IMR-90 (cell line): ENCODE measurements at regions not wholly inside any gene's neighbourhood (a gene's known extent, or its start where the extent isn't known, plus 50 kb on each side); places are given as distances from the start of the nearest gene placed in this dataset.

Source experiments
- ATAC-seq: fragments of 200-7000 bp; cut with Tn5 transposase; 2 replicates; pipeline ENCODE4 v1.9.1; 2020; ENCODE audit warnings: low read depth, mild to moderate bottlenecking, moderate library complexity
- BruUV-seq: library from RNA; stranded (reverse); fragments of 400-500 nt; replicated peaks from 2 replicates; lab custom pipeline; 2021; lab: Mats Ljungman, UMichigan
- CTCF ChIA-PET: fragments of 300-600 bp; formaldehyde crosslinking; extraction: SDS; loops from one replicate; lab custom pipeline; 2021; ENCODE audit warnings: antibody characterized with exemption; lab: Yijun Ruan, JAX
- POLR2A ChIA-PET: fragments of 300-600 bp; sonication (Branson Sonifier 250); formaldehyde crosslinking; loops from one replicate; lab custom pipeline; 2022; ENCODE audit warnings: antibody characterized with exemption; ENCODE audit not compliant: unreplicated experiment; lab: Charles Lee
- DNase-seq: peaks from one replicate; pipeline ENCODE4 v3.0.0; 2013
- H2AFZ ChIP-seq: replicated peaks from 2 replicates; pipeline ENCODE3; 2013; ENCODE audit warnings: low read length, mild to moderate bottlenecking; ENCODE audit not compliant: poor library complexity
- H2AK5ac ChIP-seq: 2 replicates; pipeline ENCODE4 v1.6.1; 2013; ENCODE audit warnings: low read depth, low read length, inconsistent platforms
- H2AK9ac ChIP-seq: replicated peaks from 2 replicates; pipeline ENCODE3; 2013; ENCODE audit warnings: mild to moderate bottlenecking, low read depth, low read length, moderate library complexity; ENCODE audit not compliant: poor library complexity
- H2BK120ac ChIP-seq: 2 replicates; pipeline ENCODE4 v1.6.1; 2013; ENCODE audit warnings: low read depth, low read length, inconsistent platforms
- H2BK15ac ChIP-seq: 3 replicates; pipeline ENCODE4 v1.6.1; 2013; ENCODE audit warnings: low read depth, low read length, inconsistent platforms
- H2BK20ac ChIP-seq: 2 replicates; pipeline ENCODE4 v1.6.1; 2013; ENCODE audit warnings: low read depth, mild to moderate bottlenecking, inconsistent platforms, low read length, moderate library complexity
- H2BK5ac ChIP-seq: 2 replicates; pipeline ENCODE4 v1.6.1; 2013; ENCODE audit warnings: mild to moderate bottlenecking, low read depth, low read length, inconsistent platforms; ENCODE audit not compliant: poor library complexity, severe bottlenecking
- H3K14ac ChIP-seq: replicated peaks from 2 replicates; pipeline ENCODE4 v1.6.1; 2013; ENCODE audit warnings: low read depth, low read length, inconsistent platforms
- H3K18ac ChIP-seq: 2 replicates; pipeline ENCODE4 v1.6.1; 2013; ENCODE audit warnings: low read depth, low read length, control low read depth
- H3K23ac ChIP-seq: 2 replicates; pipeline ENCODE4 v1.6.1; 2013; ENCODE audit warnings: low read depth, low read length, inconsistent platforms
- H3K27ac ChIP-seq: 2 replicates; pipeline ENCODE4 v1.5.1; 2013; ENCODE audit warnings: mild to moderate bottlenecking, control low read depth, low read length; ENCODE audit not compliant: insufficient read depth
- H3K27me3 ChIP-seq: 2 replicates; pipeline ENCODE4 v1.6.1; 2013; ENCODE audit warnings: low read length; ENCODE audit not compliant: control insufficient read depth, insufficient read depth
- H3K36me3 ChIP-seq: 2 replicates; pipeline ENCODE4 v1.6.1; 2013; ENCODE audit warnings: low read length, mixed read lengths; ENCODE audit not compliant: control insufficient read depth, insufficient read depth
- H3K4ac ChIP-seq: 2 replicates; pipeline ENCODE4 v1.6.1; 2013; ENCODE audit warnings: low read depth, low read length, inconsistent platforms
- H3K4me1 ChIP-seq: 2 replicates; pipeline ENCODE4 v1.6.1; 2013; ENCODE audit warnings: low read length, mixed read lengths; ENCODE audit not compliant: control insufficient read depth, insufficient read depth
- H3K4me2 ChIP-seq: 2 replicates; pipeline ENCODE4 v1.6.1; 2013; ENCODE audit warnings: low read depth, mild to moderate bottlenecking, control low read depth, low read length, moderate library complexity
- H3K4me3 ChIP-seq: 2 replicates; pipeline ENCODE4 v1.5.1; 2013; ENCODE audit warnings: low read depth, mild to moderate bottlenecking, control low read depth, low read length, moderate library complexity; ENCODE audit not compliant: insufficient read depth
- H3K56ac ChIP-seq: 2 replicates; pipeline ENCODE4 v1.6.1; 2013; ENCODE audit warnings: low read length, inconsistent platforms; ENCODE audit not compliant: insufficient read depth; ENCODE audit errors: extremely low read depth
- H3K79me1 ChIP-seq, 2 experiments: 2 replicates each; pipeline ENCODE4 v1.6.1; 2013; ENCODE audit warnings: low read length in 2 of 2, inconsistent platforms in 1 of 2, low read depth in 1 of 2
- H3K9ac ChIP-seq: 2 replicates; pipeline ENCODE4 v1.6.1; 2013; ENCODE audit warnings: low read depth, low read length, control low read depth
- H3K9me1 ChIP-seq: 2 replicates; pipeline ENCODE4 v1.6.1; 2013; ENCODE audit warnings: low read length, inconsistent platforms; ENCODE audit not compliant: insufficient read depth
- H3K9me3 ChIP-seq: 2 replicates; pipeline ENCODE4 v1.6.1; 2013; ENCODE audit warnings: low read length; ENCODE audit not compliant: control insufficient read depth, insufficient read depth
- H4K20me1 ChIP-seq: 2 replicates; pipeline ENCODE4 v1.6.1; 2013; ENCODE audit warnings: low read length, inconsistent platforms; ENCODE audit not compliant: insufficient read depth
- H4K5ac ChIP-seq: 2 replicates; pipeline ENCODE4 v1.6.1; 2013; ENCODE audit warnings: mild to moderate bottlenecking, low read depth, low read length, control low read depth
- H4K8ac ChIP-seq, 2 experiments: 2 replicates each; pipeline ENCODE4 v1.6.1; 2013; ENCODE audit warnings: low read depth in 2 of 2, low read length in 2 of 2, control low read depth in 1 of 2, inconsistent platforms in 1 of 2
- H4K91ac ChIP-seq: 2 replicates; pipeline ENCODE4 v1.6.1; 2013; ENCODE audit warnings: low read depth, low read length, inconsistent platforms; ENCODE audit not compliant: insufficient read depth
- BHLHE40 ChIP-seq: fragments of 150-350 bp; IDR thresholded peaks from 2 replicates; pipeline ENCODE4 v1.6.1; 2016; ENCODE audit warnings: mild to moderate bottlenecking, low read depth, low read length
- CEBPB ChIP-seq: IDR thresholded peaks from 2 replicates; pipeline ENCODE4 v1.6.1; 2012; ENCODE audit warnings: low read depth, low read length, improper control_type of control experiment
- CHD1 ChIP-seq: IDR thresholded peaks from 2 replicates; pipeline ENCODE4 v1.6.1; 2012; ENCODE audit warnings: low read depth, low read length, improper control_type of control experiment
- CTCF ChIP-seq: conservative IDR thresholded peaks from 2 replicates; pipeline ENCODE4 v1.5.1; 2012; ENCODE audit warnings: mild to moderate bottlenecking, low read depth, low read length, improper control_type of control experiment
- ELK1 ChIP-seq: fragments of 150-350 bp; IDR thresholded peaks from 2 replicates; pipeline ENCODE4 v1.6.1; 2016; ENCODE audit warnings: low read depth, mild to moderate bottlenecking, low read length, moderate library complexity, borderline replicate concordance
- FOS ChIP-seq: fragments of 150-350 bp; IDR thresholded peaks from 2 replicates; pipeline ENCODE4 v1.6.1; 2016; ENCODE audit warnings: low read depth, low read length
- MAFK ChIP-seq: IDR thresholded peaks from 2 replicates; pipeline ENCODE4 v1.6.1; 2012; ENCODE audit warnings: low read depth, low read length, improper control_type of control experiment
- MAZ ChIP-seq: IDR thresholded peaks from 2 replicates; pipeline ENCODE4 v1.6.1; 2012; ENCODE audit warnings: low read depth, mild to moderate bottlenecking, low read length, improper control_type of control experiment, moderate library complexity, borderline replicate concordance
- MXI1 ChIP-seq: IDR thresholded peaks from 2 replicates; pipeline ENCODE4 v1.6.1; 2012; ENCODE audit warnings: low read depth, mild to moderate bottlenecking, low read length, moderate library complexity, borderline replicate concordance
- NFE2L2 ChIP-seq: fragments of 150-350 bp; IDR thresholded peaks from 2 replicates; pipeline ENCODE4 v1.6.1; 2016; ENCODE audit warnings: low read depth, mild to moderate bottlenecking, low read length
- POLR2A ChIP-seq: IDR thresholded peaks from 2 replicates; pipeline ENCODE4 v1.6.1; 2012; ENCODE audit warnings: mild to moderate bottlenecking, low read depth, low read length
- RAD21 ChIP-seq: IDR thresholded peaks from 2 replicates; pipeline ENCODE4 v1.6.1; 2012; ENCODE audit warnings: low read length, improper control_type of control experiment
- RCOR1 ChIP-seq: IDR thresholded peaks from 2 replicates; pipeline ENCODE4 v1.6.1; 2012; ENCODE audit warnings: mild to moderate bottlenecking, low read length, improper control_type of control experiment; ENCODE audit not compliant: insufficient replicate concordance
- RFX5 ChIP-seq: IDR thresholded peaks from 2 replicates; pipeline ENCODE4 v1.8.0; 2012; ENCODE audit warnings: low read depth, mild to moderate bottlenecking, low read length, moderate library complexity
- SMC3 ChIP-seq: fragments of 150-350 bp; IDR thresholded peaks from 2 replicates; pipeline ENCODE4 v1.6.1; 2016; ENCODE audit warnings: low read depth, mild to moderate bottlenecking, antibody characterized with exemption, low read length, moderate library complexity
- USF2 ChIP-seq: fragments of 150-350 bp; IDR thresholded peaks from 2 replicates; pipeline ENCODE4 v1.6.1; 2017; ENCODE audit warnings: mild to moderate bottlenecking, antibody characterized with exemption, low read length, low read depth
- dilution Hi-C: fragments of 300-500 bp; cut with HindIII; formaldehyde crosslinking; loops from one replicate; pipeline ENCODE4 v1.14.3; 2018; ENCODE audit warnings: low sequenced_read_pairs; ENCODE audit not compliant: unreplicated experiment
- in situ Hi-C: fragments of 300-500 bp; cut with MboI; formaldehyde crosslinking; loops from 3 replicates; pipeline ENCODE4 v1.14.3; 2019; ENCODE audit warnings: low sequenced_read_pairs, inconsistent platforms, mixed read lengths
- intact Hi-C: fragments of 100-400 bp; cut with micrococcal nuclease; formaldehyde crosslinking; loops from 2 replicates; pipeline ENCODE4 v1.10.0; 2022

GRCh38 chr11:26073646-26074045 lies 258.3 kb upstream of the ANO3 start:
- no peak overlapping the region for H2BK15ac ChIP-seq
- H2BK120ac ChIP-seq = no peak overlapping the region
- no peak overlapping the region for H2BK20ac ChIP-seq
- no peak for ATAC-seq
- no TSS peak for BruUV-seq
- H3K4me2 ChIP-seq = no peak overlapping the region
- intact Hi-C loops (no loop called here), in situ Hi-C loops (no loop called here), dilution Hi-C loops (no loop called here)
- H2AK9ac ChIP-seq = no peak overlapping the region
- ChIA-PET CTCF (interaction anchor here (0.8 kb wide), 1 partner anchor 12 kb away, joined by 3 read pairs; no protein-coding TSS in a partner anchor), POLR2A (no interaction called here)
- no peak overlapping the region for H2BK5ac ChIP-seq
- H3K4me3 ChIP-seq = no peak overlapping the region
- H2AFZ ChIP-seq = no peak overlapping the region
- no peaks in the 10 kb centered on the region for H4K20me1 ChIP-seq
- no peaks in the 10 kb centered on the region for H3K9me3 ChIP-seq
- no peak overlapping the region for H3K27ac ChIP-seq
- no peak overlapping the region for H3K9ac ChIP-seq
- no peak overlapping the region for H4K8ac ChIP-seq
- no peak overlapping the region for H3K4ac ChIP-seq
- no peak overlapping the region for H2AK5ac ChIP-seq
- H3K14ac ChIP-seq = no peak overlapping the region
- DNase-seq = no peak
- TF ChIP-seq SMC3 = no peak
- TF ChIP-seq RCOR1 = no peak
- no peak for TF ChIP-seq CEBPB
- TF ChIP-seq RFX5 = no peak
- no peak for TF ChIP-seq ELK1
- TF ChIP-seq MXI1 = no peak
- TF ChIP-seq MAZ = no peak
- no peak for TF ChIP-seq CHD1
- no peak for TF ChIP-seq POLR2A
- no peak for TF ChIP-seq CTCF
- TF ChIP-seq RAD21 = no peak
- no peak for TF ChIP-seq NFE2L2
- TF ChIP-seq USF2 = no peak
- TF ChIP-seq FOS = no peak
- TF ChIP-seq MAFK = no peak
- no peak for TF ChIP-seq BHLHE40
- no peak overlapping the region for H4K5ac ChIP-seq
- H4K91ac ChIP-seq = no peak overlapping the region
- no peaks in the 10 kb centered on the region for H3K36me3 ChIP-seq
- no peak overlapping the region for H3K56ac ChIP-seq
- H3K4me1 ChIP-seq = no peaks in the 10 kb centered on the region
- H3K9me1 ChIP-seq = no peaks in the 10 kb centered on the region
- no peak overlapping the region for H3K23ac ChIP-seq
- H3K79me1 ChIP-seq = no peaks in the 10 kb centered on the region
- no peak overlapping the region for H3K18ac ChIP-seq
- no peaks in the 10 kb centered on the region for H3K27me3 ChIP-seq
